T-helper 17 cell (primary cell): ENCODE measurements at regions not wholly inside any gene's neighbourhood (a gene's known extent, or its start where the extent isn't known, plus 50 kb on each side); places are given as distances from the start of the nearest gene placed in this dataset.

ENCODE experiments used
- ATAC-seq: fragments of 150-1000 bp; cut with Tn5 transposase; 2 replicates; pipeline ENCODE4 v1.10.0; 2021; ENCODE audit warnings: mild to moderate bottlenecking, moderate library complexity
- DNase-seq, 3 donors: peaks; one replicate each; pipeline versions ENCODE4 v3.0.0 to v3.0.0-alpha.2; 2020 to 2021
- H3K9me3 ChIP-seq: one replicate; pipeline ENCODE4 v1.7.0; 2013; ENCODE audit warnings: low read length, mild to moderate bottlenecking; ENCODE audit not compliant: control insufficient read depth, poor library complexity, severe bottlenecking
- H3K27ac Mint-ChIP-seq: one replicate; pipeline ENCODE4 v1.8.0; 2022; ENCODE audit warnings: mild to moderate bottlenecking, moderate library complexity, mixed read lengths
- H3K27me3 Mint-ChIP-seq: one replicate; pipeline ENCODE4 v1.8.0; 2022; ENCODE audit warnings: mixed read lengths
- H3K36me3 Mint-ChIP-seq: one replicate; pipeline ENCODE4 v1.8.0; 2022; ENCODE audit warnings: low read depth, mixed read lengths
- H3K4me1 Mint-ChIP-seq: one replicate; pipeline ENCODE4 v1.8.0; 2022; ENCODE audit warnings: mild to moderate bottlenecking, mixed read lengths
- H3K4me3 Mint-ChIP-seq: one replicate; pipeline ENCODE4 v1.8.0; 2022; ENCODE audit warnings: mild to moderate bottlenecking, moderate library complexity, mixed read lengths

- H3K27me3 Mint-ChIP-seq, result peaks cover 17% of the 10 kb centered on the region
- no peak overlapping the region for H3K27ac Mint-ChIP-seq
- ATAC-seq (no peak), DNase-seq (no peak)
- no peaks in the 10 kb centered on the region for H3K4me1 Mint-ChIP-seq
- H3K36me3 Mint-ChIP-seq, result no peaks in the 10 kb centered on the region
- H3K9me3 ChIP-seq, result no peaks in the 10 kb centered on the region
- no peak overlapping the region for H3K4me3 Mint-ChIP-seq
Observed at GRCh38 chr17:56096026-56096810, 57.1 kb upstream of the ANKFN1 start.

- DNase-seq, result no peak
- Mint-ChIP-seq H3K36me3 (no peaks in the 10 kb centered on the region), H3K4me1 (no peaks in the 10 kb centered on the region), H3K27ac (no peak overlapping the region), H3K27me3 (peaks cover 22% of the 10 kb centered on the region), H3K4me3 (no peak overlapping the region)
- ATAC-seq, result no peak
- no peaks in the 10 kb centered on the region for H3K9me3 ChIP-seq
Observed at GRCh38 chr17:56098746-56099145, 54.5 kb upstream of the ANKFN1 start.

- Mint-ChIP-seq H3K27ac (no peak overlapping the region), H3K27me3 (peaks cover 20% of the 10 kb centered on the region), H3K4me3 (no peak overlapping the region), H3K4me1 (no peaks in the 10 kb centered on the region), H3K36me3 (no peaks in the 10 kb centered on the region)
- DNase-seq, result no peak
- no peaks in the 10 kb centered on the region for H3K9me3 ChIP-seq
- no peak for ATAC-seq
Observed at GRCh38 chr17:56099649-56100048, 53.6 kb upstream of the ANKFN1 start.
